ENCODE measurements at regions not wholly inside any gene's neighbourhood (a gene's known extent, or its start where the extent isn't known, plus 50 kb on each side); places are given as distances from the start of the nearest gene placed in this dataset.

DNA sequence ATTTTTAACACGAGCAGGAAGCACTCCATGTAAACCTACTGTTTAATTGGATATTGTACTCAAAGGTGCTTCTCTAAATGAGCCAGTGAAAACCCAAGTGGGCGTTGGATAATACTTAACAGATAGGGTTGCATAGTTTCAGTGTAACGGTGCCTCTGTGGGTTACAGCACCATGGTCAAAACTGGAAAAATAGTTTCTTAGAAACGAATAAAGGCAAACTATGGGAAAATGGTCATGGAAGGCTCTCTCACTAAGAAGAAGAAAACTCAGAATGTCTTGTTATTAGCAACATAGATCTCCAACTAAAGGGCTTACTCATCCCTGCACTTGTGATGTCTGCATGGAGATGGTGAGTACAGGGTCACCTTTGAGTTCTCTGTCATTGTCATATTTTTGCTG is 59.1 kb upstream of the NEDD9 start:
- TF ChIP-seq CTCF (conservative IDR thresholded peaks at IDR 0.05), result no peak
- no peak overlapping the region for H3K27ac ChIP-seq

- no peak for TF ChIP-seq CTCF (conservative IDR thresholded peaks at IDR 0.05)
- H3K27ac ChIP-seq, result no peak overlapping the region; the same call in 1 of the 2 replicates
Measured at GRCh38 chr6:11290027-11290426, 57.6 kb upstream of the NEDD9 start.

DNA sequence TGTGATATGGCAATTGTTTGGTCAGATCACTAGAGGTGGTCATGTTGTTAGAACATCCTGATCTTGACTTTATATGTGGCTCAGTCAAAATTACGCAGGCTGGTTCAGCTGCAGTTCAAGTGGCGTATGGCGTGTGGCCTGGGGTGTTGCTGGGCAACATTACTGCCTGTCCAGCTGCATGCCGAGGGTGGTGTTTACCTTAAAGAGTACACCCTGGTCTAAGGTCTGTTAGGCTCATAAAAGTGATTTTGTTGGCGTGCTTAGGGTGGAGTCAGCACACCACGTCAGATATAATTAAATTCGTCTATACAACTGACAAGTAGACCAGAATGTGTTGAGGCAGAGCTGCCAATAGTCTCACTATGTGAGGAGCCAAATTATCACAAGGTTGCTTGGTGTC is 55.6 kb upstream of the NEDD9 start:
- TF ChIP-seq CTCF (conservative IDR thresholded peaks at IDR 0.05), result no peak
- H3K27ac ChIP-seq, result peak overlapping the region; percentile 78

GRCh38 chr6:11284996-11285395 is 52.5 kb upstream of the NEDD9 start:
- H3K27ac ChIP-seq, result no peak overlapping the region
- no peak for TF ChIP-seq CTCF (conservative IDR thresholded peaks at IDR 0.05)

GRCh38 chr6:11283629-11284028 is 51.2 kb upstream of the NEDD9 start:
- peak overlapping the region; percentile 49 for H3K27ac ChIP-seq
- TF ChIP-seq CTCF (conservative IDR thresholded peaks at IDR 0.05), result no peak

DNA sequence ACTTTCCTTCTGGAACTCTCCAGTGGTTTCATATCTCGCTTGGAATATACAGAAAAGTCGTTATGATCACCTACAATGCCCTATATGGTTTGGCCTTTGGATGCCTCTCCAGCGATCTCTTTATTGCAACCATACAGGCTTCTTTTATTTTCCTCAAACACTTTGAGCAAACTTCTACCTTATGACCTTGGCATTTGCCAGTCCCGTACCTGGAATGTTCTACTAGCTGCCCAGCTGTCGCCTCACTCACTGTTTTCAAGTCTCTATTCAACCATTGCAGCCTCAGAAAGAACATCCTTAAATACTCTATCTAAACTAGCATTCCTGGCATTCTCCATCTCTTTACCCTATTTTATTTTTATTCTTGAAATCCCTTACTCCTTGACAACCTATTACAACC is 50.4 kb upstream of the NEDD9 start:
- TF ChIP-seq CTCF (conservative IDR thresholded peaks at IDR 0.05), result no peak
- H3K27ac ChIP-seq, result peak overlapping the region; percentile 49

Measured in VCaP (cell line).